ENCODE measurements at regions not wholly inside any gene's neighbourhood (a gene's known extent, or its start where the extent isn't known, plus 50 kb on each side); places are given as distances from the start of the nearest gene placed in this dataset.
"Not testable (repeated sequence)": the region's sequence is repeated elsewhere in the genome, so short reads cannot be mapped to it uniquely, and the experiment has no call there.

DNA sequence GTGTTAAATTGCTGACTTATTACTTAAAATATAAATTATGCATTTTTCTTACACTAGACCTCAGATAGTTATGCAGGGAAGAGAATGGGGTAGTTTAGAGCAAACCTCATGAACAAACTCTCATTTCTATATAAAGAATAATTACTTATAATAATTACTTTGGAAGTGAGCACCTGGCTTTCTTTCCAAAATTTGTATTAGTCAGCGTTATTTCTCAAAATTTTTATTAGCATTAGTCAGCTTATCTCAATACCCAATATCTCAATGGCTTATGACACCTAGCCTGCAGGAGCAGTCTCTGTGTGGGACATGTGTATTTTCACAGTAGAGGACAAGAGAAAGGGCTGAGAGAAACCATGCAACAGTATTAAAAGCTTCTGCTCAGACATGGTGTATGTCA is 849.2 kb upstream of the HS3ST5 start:
- ATAC-seq: no peak
- TF ChIP-seq RCOR1 (IDR thresholded peaks at IDR 0.05; ENCODE audit: low read depth, low read length) (no peak), MAFK (IDR thresholded peaks at IDR 0.05; ENCODE audit: partially characterized antibody) (peak; percentile 58)
- no peak for FAIRE-seq
- Histone ChIP-seq H3K4me3 (no peak overlapping the region), H3K27ac (no peak overlapping the region), H3K4me2 (no peak overlapping the region), H3K9me3 (no peaks in the 10 kb centered on the region), H3K4me1 (no peaks in the 10 kb centered on the region)
- WGBS (ENCODE audit: missing lambda C conversion rate): 0% methylated on average over 1 of the region's 1 CpG
- POLR2A ChIA-PET: no interaction called here
- no peak for DNase-seq (ENCODE audit: low read depth in 1 of 2, low spot score in 1 of 2)
- CTCF ChIA-PET: no interaction called here

DNA sequence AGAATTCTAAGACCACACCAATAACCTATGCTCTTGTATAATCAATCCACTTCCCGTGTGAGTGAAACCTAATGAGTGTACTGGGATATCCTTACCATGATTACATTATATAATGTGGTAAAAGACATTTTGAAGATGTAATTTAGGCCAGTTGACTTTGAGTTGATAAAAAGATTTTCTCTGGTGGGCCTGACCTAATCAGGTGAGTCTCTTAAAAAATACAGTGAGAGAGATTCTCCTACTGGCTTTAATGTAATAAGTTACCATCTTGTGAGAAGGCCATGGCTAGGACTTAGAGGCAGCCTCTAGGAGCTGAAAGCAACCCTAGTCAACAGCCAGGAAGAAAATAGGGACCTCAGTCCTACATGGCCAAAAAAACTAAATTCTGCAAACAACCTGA is 847.7 kb upstream of the HS3ST5 start:
- TF ChIP-seq, protein P1, sequence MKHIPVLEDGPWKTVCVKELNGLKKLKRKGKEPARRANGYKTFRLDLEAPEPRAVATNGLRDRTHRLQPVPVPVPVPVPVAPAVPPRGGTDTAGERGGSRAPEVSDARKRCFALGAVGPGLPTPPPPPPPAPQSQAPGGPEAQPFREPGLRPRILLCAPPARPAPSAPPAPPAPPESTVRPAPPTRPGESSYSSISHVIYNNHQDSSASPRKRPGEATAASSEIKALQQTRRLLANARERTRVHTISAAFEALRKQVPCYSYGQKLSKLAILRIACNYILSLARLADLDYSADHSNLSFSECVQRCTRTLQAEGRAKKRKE (CRISPR knock-in tag; IDR thresholded peaks at IDR 0.05; ENCODE audit: low read depth): no peak
- no peak for TF ChIP-seq ZFP36 (IDR thresholded peaks at IDR 0.05; ENCODE audit: borderline replicate concordance, partially characterized antibody)
- TF ChIP-seq, protein P2, sequence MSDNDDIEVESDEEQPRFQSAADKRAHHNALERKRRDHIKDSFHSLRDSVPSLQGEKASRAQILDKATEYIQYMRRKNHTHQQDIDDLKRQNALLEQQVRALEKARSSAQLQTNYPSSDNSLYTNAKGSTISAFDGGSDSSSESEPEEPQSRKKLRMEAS (IDR thresholded peaks at IDR 0.05): no peak
- TF ChIP-seq EHF (CRISPR knock-in tag; IDR thresholded peaks at IDR 0.05): no peak
- no peak for TF ChIP-seq TFCP2L1 (CRISPR knock-in tag; IDR thresholded peaks at IDR 0.05)
- TF ChIP-seq, protein P3, sequence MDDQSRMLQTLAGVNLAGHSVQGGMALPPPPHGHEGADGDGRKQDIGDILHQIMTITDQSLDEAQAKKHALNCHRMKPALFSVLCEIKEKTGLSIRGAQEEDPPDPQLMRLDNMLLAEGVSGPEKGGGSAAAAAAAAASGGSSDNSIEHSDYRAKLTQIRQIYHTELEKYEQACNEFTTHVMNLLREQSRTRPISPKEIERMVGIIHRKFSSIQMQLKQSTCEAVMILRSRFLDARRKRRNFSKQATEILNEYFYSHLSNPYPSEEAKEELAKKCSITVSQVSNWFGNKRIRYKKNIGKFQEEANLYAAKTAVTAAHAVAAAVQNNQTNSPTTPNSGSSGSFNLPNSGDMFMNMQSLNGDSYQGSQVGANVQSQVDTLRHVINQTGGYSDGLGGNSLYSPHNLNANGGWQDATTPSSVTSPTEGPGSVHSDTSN (IDR thresholded peaks at IDR 0.05): no peak
- no peak for TF ChIP-seq MAFK (IDR thresholded peaks at IDR 0.05; ENCODE audit: partially characterized antibody)
- TF ChIP-seq CHD2 (IDR thresholded peaks at IDR 0.05; ENCODE audit: low read length, partially characterized antibody): no peak
- TF ChIP-seq, protein P4, sequence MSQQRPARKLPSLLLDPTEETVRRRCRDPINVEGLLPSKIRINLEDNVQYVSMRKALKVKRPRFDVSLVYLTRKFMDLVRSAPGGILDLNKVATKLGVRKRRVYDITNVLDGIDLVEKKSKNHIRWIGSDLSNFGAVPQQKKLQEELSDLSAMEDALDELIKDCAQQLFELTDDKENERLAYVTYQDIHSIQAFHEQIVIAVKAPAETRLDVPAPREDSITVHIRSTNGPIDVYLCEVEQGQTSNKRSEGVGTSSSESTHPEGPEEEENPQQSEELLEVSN (IDR thresholded peaks at IDR 0.05; ENCODE audit: borderline replicate concordance, low read depth): no peak
- TF ChIP-seq, protein P5, sequence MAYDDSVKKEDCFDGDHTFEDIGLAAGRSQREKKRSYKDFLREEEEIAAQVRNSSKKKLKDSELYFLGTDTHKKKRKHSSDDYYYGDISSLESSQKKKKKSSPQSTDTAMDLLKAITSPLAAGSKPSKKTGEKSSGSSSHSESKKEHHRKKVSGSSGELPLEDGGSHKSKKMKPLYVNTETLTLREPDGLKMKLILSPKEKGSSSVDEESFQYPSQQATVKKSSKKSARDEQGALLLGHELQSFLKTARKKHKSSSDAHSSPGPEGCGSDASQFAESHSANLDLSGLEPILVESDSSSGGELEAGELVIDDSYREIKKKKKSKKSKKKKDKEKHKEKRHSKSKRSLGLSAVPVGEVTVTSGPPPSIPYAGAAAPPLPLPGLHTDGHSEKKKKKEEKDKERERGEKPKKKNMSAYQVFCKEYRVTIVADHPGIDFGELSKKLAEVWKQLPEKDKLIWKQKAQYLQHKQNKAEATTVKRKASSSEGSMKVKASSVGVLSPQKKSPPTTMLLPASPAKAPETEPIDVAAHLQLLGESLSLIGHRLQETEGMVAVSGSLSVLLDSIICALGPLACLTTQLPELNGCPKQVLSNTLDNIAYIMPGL (CRISPR knock-in tag; IDR thresholded peaks at IDR 0.05; ENCODE audit: borderline replicate concordance): no peak
- TF ChIP-seq, protein P6, sequence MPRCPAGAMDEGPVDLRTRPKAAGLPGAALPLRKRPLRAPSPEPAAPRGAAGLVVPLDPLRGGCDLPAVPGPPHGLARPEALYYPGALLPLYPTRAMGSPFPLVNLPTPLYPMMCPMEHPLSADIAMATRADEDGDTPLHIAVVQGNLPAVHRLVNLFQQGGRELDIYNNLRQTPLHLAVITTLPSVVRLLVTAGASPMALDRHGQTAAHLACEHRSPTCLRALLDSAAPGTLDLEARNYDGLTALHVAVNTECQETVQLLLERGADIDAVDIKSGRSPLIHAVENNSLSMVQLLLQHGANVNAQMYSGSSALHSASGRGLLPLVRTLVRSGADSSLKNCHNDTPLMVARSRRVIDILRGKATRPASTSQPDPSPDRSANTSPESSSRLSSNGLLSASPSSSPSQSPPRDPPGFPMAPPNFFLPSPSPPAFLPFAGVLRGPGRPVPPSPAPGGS (IDR thresholded peaks at IDR 0.05): no peak
- TF ChIP-seq POLR2AphosphoS2 (conservative IDR thresholded peaks at IDR 0.05; ENCODE audit: low read length): no peak
- no peak for TF ChIP-seq HOXB13 (CRISPR knock-in tag; IDR thresholded peaks at IDR 0.05; ENCODE audit: low read depth)
- no peak for TF ChIP-seq KDM5A (IDR thresholded peaks at IDR 0.05)
- TF ChIP-seq, protein P7, sequence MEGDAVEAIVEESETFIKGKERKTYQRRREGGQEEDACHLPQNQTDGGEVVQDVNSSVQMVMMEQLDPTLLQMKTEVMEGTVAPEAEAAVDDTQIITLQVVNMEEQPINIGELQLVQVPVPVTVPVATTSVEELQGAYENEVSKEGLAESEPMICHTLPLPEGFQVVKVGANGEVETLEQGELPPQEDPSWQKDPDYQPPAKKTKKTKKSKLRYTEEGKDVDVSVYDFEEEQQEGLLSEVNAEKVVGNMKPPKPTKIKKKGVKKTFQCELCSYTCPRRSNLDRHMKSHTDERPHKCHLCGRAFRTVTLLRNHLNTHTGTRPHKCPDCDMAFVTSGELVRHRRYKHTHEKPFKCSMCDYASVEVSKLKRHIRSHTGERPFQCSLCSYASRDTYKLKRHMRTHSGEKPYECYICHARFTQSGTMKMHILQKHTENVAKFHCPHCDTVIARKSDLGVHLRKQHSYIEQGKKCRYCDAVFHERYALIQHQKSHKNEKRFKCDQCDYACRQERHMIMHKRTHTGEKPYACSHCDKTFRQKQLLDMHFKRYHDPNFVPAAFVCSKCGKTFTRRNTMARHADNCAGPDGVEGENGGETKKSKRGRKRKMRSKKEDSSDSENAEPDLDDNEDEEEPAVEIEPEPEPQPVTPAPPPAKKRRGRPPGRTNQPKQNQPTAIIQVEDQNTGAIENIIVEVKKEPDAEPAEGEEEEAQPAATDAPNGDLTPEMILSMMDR (IDR thresholded peaks at IDR 0.05): no peak
- TF ChIP-seq, protein P8, sequence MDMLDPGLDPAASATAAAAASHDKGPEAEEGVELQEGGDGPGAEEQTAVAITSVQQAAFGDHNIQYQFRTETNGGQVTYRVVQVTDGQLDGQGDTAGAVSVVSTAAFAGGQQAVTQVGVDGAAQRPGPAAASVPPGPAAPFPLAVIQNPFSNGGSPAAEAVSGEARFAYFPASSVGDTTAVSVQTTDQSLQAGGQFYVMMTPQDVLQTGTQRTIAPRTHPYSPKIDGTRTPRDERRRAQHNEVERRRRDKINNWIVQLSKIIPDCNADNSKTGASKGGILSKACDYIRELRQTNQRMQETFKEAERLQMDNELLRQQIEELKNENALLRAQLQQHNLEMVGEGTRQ (IDR thresholded peaks at IDR 0.05): no peak
- TF ChIP-seq ESRRA (IDR thresholded peaks at IDR 0.05; ENCODE audit: borderline replicate concordance, low read length): no peak
- no peak for TF ChIP-seq SMC3 (IDR thresholded peaks at IDR 0.05)
- no peak for TF ChIP-seq EHMT2 (IDR thresholded peaks at IDR 0.05; ENCODE audit: low read depth)
- TF ChIP-seq CBX2 (IDR thresholded peaks at IDR 0.05; ENCODE audit: borderline replicate concordance, low read depth): no peak
- H3K9me3 ChIP-seq: no peaks in the 10 kb centered on the region
- ChIA-PET CTCF (no interaction called here), POLR2A (no interaction called here)
- H3K4me3 ChIP-seq: no peak overlapping the region
- H3K27ac ChIP-seq: no peak overlapping the region
- no peak for ATAC-seq
- WGBS (ENCODE audit: missing lambda C conversion rate): 0% methylated on average over 1 of the region's 1 CpG
- no peaks in the 10 kb centered on the region for H3K4me1 ChIP-seq
- FAIRE-seq: no peak
- no peak overlapping the region for H3K4me2 ChIP-seq
- DNase-seq (ENCODE audit: low read depth in 1 of 2, low spot score in 1 of 2): no peak

DNA sequence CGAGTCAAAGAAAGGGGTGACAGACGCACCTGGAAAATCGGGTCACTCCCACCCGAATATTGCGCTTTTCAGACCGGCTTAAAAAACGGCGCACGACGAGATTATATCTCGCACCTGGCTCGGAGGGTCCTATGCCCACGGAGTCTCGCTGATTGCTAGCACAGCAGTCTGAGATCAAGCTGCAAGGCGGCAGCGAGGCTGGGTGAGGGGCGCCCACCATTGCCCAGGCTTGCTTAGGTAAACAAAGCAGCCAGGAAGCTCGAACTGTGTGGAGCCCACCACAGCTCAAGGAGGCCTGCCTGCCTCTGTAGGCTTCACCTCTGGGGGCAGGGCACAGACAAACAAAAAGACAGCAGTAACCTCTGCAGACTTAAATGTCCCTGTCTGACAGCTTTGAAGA is 832.6 kb upstream of the HS3ST5 start:
- POLR2A ChIA-PET; H3K9me3 ChIP-seq; CTCF ChIA-PET; ATAC-seq; FAIRE-seq; H3K27ac ChIP-seq; H3K4me2 ChIP-seq; H3K4me1 ChIP-seq; H3K4me3 ChIP-seq; DNase-seq (ENCODE audit: low read depth in 1 of 2, low spot score in 1 of 2): not testable (repeated sequence)
- 59% methylated on average over 13 of the region's 18 CpGs for WGBS (ENCODE audit: missing lambda C conversion rate)

DNA sequence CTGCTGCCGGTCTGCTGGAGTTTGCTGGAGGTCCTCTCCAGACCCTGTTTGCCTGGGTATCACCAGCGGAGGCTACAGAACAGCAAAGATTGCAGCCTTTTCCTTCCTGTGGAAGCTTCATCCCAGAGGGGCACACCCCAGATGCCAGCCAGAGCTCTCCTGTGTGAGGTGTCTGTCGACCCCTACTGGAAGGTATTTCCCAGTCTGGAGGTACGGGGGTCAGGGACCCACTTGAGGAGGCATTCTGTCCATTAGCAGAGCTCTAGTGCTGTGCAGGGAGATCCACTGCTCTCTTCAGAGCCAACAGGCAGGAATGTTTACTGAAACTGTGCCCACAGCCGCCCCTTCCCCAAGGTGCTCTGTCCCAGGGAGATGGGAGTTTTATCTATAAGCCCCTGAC is 823.1 kb upstream of the HS3ST5 start:
- ATAC-seq; CTCF ChIA-PET; POLR2A ChIA-PET; H3K9me3 ChIP-seq; FAIRE-seq; H3K4me1 ChIP-seq; DNase-seq (ENCODE audit: low read depth in 1 of 2, low spot score in 1 of 2); H3K4me3 ChIP-seq; H3K4me2 ChIP-seq; H3K27ac ChIP-seq: not testable (repeated sequence)
- WGBS (ENCODE audit: missing lambda C conversion rate): 4% methylated on average over 2 of the region's 5 CpGs
